Retinal pigment epithelial cell (primary cell): ENCODE measurements at regions not wholly inside any gene's neighbourhood (a gene's known extent, or its start where the extent isn't known, plus 50 kb on each side); places are given as distances from the start of the nearest gene placed in this dataset.

Source experiments
- DNase-seq: peaks from one replicate; pipeline ENCODE4 v3.0.0-alpha.2; 2010; ENCODE audit warnings: low read depth
- H3K4me3 ChIP-seq: 2 replicates; pipeline ENCODE4 v1.5.1; 2011; ENCODE audit warnings: mild to moderate bottlenecking, low read length, control low read depth, moderate library complexity
- CTCF ChIP-seq: conservative IDR thresholded peaks from 2 replicates; pipeline ENCODE4 v1.5.1; 2011; ENCODE audit warnings: low read depth, low read length, control low read depth, inconsistent platforms

- no peak overlapping the region for H3K4me3 ChIP-seq
- DNase-seq: no peak
- TF ChIP-seq CTCF: no peak
These were observed 140.9 kb downstream of the FAM43A start for GRCh38 chr3:194826594-194826993.

GRCh38 chr3:194827486-194827885 is 141.8 kb downstream of the FAM43A start:
- no peak for DNase-seq
- no peak overlapping the region for H3K4me3 ChIP-seq
- no peak for TF ChIP-seq CTCF

GRCh38 chr3:194828116-194828515 is 142.4 kb downstream of the FAM43A start:
- no peak for DNase-seq
- TF ChIP-seq CTCF: no peak
- no peak overlapping the region for H3K4me3 ChIP-seq

DNA sequence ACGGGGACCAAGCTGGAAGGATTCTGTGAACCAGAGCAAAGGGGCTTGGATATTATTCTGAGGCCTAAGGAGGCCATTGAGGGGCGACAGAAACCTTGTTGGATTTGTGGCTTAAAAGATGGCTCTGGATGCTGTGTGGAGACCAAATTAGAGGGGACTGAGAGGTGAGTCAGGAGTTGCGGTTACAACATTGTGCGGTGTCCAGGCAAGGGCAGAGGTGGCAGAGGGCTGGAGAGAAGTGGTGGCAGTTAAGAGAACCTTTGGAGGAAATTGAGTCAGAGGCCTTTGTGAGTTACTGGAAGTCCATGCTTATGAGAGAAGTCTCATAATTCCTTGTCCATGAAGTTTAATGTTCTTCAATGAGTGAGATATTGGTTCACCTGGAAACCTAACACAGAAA is 143.2 kb downstream of the FAM43A start:
- no peak for TF ChIP-seq CTCF
- DNase-seq: no peak
- no peak overlapping the region for H3K4me3 ChIP-seq

DNA sequence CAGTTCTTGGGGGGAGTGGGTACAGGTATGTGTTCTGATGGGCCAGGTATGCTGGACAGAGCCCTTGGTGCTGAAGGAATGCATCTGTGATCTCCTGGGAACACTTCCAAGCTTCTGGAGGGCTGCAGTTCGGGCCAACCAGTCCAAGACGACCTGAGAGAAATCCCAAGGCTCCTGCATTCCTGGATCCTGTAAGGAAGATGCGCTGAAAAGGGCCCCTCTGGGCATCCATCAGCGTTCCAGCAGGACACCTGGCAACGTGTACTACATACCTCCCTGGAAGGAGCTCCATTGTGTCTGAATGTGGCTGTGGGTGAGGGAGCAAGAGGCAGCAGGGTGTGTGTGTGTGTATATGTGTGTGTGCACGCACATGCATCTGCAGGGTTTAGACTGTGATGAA is 144.7 kb downstream of the FAM43A start:
- H3K4me3 ChIP-seq: no peak overlapping the region
- no peak for TF ChIP-seq CTCF
- no peak for DNase-seq

DNA sequence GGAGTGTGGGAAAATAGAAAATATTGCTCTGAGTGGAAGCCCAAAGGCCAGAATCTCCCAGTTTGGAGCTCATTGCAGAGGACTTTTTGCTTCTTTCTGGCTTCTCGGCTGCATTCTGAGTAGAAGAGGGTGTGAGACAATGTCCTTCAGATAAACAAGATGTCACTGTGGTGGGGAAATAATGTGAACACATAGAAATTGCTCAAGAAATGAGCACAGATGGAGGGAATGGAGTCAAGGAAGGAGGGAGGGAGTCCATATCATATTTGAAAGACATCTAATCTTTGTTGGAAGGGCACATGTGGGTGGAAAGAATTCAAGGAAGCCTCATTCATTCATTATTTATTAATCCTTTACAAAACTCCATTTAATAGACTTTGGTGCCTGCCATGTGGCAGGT is 145.3 kb downstream of the FAM43A start:
- TF ChIP-seq CTCF: no peak
- DNase-seq: no peak
- H3K4me3 ChIP-seq: no peak overlapping the region

DNA sequence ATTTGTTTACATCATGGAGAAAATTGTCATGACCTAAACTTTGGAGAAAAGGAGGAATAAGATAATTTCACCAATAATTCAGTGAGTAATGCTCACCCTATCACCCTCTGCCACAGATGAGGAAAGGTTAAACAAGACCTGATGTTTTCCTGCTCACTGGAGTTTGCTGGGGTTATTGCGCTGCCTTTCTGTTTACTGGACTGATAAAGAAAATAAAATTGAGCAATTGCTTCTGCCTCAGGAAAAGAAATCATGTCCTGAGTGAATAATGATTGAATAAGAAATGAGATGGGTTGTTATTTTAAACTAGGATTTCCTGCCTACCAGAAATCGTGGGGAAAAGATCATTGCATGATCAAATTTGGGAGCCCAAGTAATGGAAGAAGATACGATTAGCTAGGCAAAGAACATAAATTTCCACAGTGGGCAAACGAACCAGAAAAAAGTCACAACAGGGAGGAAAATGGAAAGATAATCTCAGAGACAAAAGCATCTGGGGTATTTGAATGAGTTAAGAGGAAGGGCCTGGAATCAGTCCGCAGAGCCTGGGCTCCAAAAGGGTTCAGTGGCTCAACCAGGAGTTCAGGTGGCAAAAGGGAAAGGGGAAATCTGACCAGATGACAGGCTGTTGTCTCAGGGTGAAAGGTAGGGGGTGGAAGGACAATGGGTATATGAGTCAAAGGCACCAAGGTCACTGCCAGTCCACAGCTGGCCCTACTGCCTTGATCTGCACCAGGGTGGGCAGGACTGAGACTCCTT is 146.8 kb downstream of the FAM43A start:
- no peak for TF ChIP-seq CTCF
- no peak overlapping the region for H3K4me3 ChIP-seq
- no peak for DNase-seq
